ENCODE measurements at regions not wholly inside any gene's neighbourhood (a gene's known extent, or its start where the extent isn't known, plus 50 kb on each side); places are given as distances from the start of the nearest gene placed in this dataset.

- Histone ChIP-seq H3K4me1 (peaks cover 0 to 19% of the 10 kb centered on the region in 2 donors), H3K27ac (no peak overlapping the region), H3K4me3 (no peak overlapping the region), H3K36me3 (no peaks in the 10 kb centered on the region), H3K9me3 (no peaks in the 10 kb centered on the region), H3K27me3 (no peaks in the 10 kb centered on the region)
- DNase-seq (ENCODE audit: low spot score), result no peak
- TF ChIP-seq CTCF (IDR thresholded peaks at IDR 0.05), result no peak
Observed at GRCh38 chr6:14807971-14808370, 437.9 kb upstream of the JARID2 start.

GRCh38 chr6:14810021-14810420, 435.8 kb upstream of the JARID2 start:
- no peak overlapping the region for H3K4me3 ChIP-seq
- H3K9me3 ChIP-seq, result no peaks in the 10 kb centered on the region
- no peak for DNase-seq (ENCODE audit: low spot score)
- no peak for TF ChIP-seq CTCF (IDR thresholded peaks at IDR 0.05)
- H3K36me3 ChIP-seq, result no peaks in the 10 kb centered on the region
- H3K27ac ChIP-seq, result no peak overlapping the region
- H3K4me1 ChIP-seq, result peaks cover 0 to 5% of the 10 kb centered on the region in 2 donors
- no peaks in the 10 kb centered on the region for H3K27me3 ChIP-seq

- no peak for TF ChIP-seq CTCF (IDR thresholded peaks at IDR 0.05)
- H3K27ac ChIP-seq, result no peak overlapping the region
- H3K4me1 ChIP-seq, result no peaks in the 10 kb centered on the region
Observed at GRCh38 chr6:14811775-14812428, 434.0 kb upstream of the JARID2 start.

GRCh38 chr6:14814016-14814415, 431.9 kb upstream of the JARID2 start:
- no peaks in the 10 kb centered on the region for H3K9me3 ChIP-seq
- DNase-seq (ENCODE audit: low spot score), result no peak
- TF ChIP-seq CTCF (IDR thresholded peaks at IDR 0.05), result no peak
- peaks cover 0 to 11% of the 10 kb centered on the region in 2 donors for H3K4me1 ChIP-seq
- no peak overlapping the region for H3K4me3 ChIP-seq
- H3K27ac ChIP-seq, result no peak overlapping the region
- no peaks in the 10 kb centered on the region for H3K36me3 ChIP-seq
- H3K27me3 ChIP-seq, result no peaks in the 10 kb centered on the region

More at GRCh38 chr6:14811775-14812428, 434.0 kb upstream of the JARID2 start:
- Histone ChIP-seq H3K9me3 (no peaks in the 10 kb centered on the region), H3K4me3 (no peak overlapping the region), H3K36me3 (no peaks in the 10 kb centered on the region), H3K27me3 (no peaks in the 10 kb centered on the region)
- DNase-seq (ENCODE audit: low spot score), result no peak

- Histone ChIP-seq H3K4me3 (no peak overlapping the region), H3K4me1 (peaks cover 0 to 14% of the 10 kb centered on the region in 2 donors), H3K27me3 (no peaks in the 10 kb centered on the region), H3K27ac (no peak overlapping the region), H3K36me3 (no peaks in the 10 kb centered on the region), H3K9me3 (no peaks in the 10 kb centered on the region)
- TF ChIP-seq CTCF (IDR thresholded peaks at IDR 0.05), result no peak
- no peak for DNase-seq (ENCODE audit: low spot score)
Observed at GRCh38 chr6:14816116-14816859, 429.6 kb upstream of the JARID2 start.

Measured in right atrium auricular region (tissue), 2 donors.